ENCODE measurements at regions not wholly inside any gene's neighbourhood (a gene's known extent, or its start where the extent isn't known, plus 50 kb on each side); places are given as distances from the start of the nearest gene placed in this dataset.

DNA sequence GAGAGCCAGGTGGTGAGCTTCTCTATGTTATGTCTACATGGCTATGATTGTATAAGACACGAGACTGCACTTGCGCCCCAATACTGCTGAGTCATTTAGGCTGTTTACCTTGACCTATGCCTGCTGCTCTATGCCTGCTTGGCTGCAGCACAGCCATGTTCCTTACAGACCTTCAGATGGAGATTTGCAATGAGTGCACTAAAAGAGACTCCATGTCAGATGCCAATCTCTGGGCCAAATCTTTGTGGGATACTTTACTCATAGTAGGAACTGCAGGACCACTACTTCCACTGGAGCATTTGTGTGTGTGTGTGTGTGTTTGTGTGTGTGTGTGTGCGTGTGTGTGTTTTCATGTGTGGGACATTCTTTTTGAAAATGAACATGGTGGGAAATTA, 50.0 kb upstream of the KMT2E start:
- TF ChIP-seq, protein P1, sequence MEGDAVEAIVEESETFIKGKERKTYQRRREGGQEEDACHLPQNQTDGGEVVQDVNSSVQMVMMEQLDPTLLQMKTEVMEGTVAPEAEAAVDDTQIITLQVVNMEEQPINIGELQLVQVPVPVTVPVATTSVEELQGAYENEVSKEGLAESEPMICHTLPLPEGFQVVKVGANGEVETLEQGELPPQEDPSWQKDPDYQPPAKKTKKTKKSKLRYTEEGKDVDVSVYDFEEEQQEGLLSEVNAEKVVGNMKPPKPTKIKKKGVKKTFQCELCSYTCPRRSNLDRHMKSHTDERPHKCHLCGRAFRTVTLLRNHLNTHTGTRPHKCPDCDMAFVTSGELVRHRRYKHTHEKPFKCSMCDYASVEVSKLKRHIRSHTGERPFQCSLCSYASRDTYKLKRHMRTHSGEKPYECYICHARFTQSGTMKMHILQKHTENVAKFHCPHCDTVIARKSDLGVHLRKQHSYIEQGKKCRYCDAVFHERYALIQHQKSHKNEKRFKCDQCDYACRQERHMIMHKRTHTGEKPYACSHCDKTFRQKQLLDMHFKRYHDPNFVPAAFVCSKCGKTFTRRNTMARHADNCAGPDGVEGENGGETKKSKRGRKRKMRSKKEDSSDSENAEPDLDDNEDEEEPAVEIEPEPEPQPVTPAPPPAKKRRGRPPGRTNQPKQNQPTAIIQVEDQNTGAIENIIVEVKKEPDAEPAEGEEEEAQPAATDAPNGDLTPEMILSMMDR (conservative IDR thresholded peaks at IDR 0.05; ENCODE audit: low read depth in 2 of 2) = no peak
- TF ChIP-seq POLR2AphosphoS5 (IDR thresholded peaks at IDR 0.05; ENCODE audit: low read depth) = no peak
- TF ChIP-seq, protein P2, sequence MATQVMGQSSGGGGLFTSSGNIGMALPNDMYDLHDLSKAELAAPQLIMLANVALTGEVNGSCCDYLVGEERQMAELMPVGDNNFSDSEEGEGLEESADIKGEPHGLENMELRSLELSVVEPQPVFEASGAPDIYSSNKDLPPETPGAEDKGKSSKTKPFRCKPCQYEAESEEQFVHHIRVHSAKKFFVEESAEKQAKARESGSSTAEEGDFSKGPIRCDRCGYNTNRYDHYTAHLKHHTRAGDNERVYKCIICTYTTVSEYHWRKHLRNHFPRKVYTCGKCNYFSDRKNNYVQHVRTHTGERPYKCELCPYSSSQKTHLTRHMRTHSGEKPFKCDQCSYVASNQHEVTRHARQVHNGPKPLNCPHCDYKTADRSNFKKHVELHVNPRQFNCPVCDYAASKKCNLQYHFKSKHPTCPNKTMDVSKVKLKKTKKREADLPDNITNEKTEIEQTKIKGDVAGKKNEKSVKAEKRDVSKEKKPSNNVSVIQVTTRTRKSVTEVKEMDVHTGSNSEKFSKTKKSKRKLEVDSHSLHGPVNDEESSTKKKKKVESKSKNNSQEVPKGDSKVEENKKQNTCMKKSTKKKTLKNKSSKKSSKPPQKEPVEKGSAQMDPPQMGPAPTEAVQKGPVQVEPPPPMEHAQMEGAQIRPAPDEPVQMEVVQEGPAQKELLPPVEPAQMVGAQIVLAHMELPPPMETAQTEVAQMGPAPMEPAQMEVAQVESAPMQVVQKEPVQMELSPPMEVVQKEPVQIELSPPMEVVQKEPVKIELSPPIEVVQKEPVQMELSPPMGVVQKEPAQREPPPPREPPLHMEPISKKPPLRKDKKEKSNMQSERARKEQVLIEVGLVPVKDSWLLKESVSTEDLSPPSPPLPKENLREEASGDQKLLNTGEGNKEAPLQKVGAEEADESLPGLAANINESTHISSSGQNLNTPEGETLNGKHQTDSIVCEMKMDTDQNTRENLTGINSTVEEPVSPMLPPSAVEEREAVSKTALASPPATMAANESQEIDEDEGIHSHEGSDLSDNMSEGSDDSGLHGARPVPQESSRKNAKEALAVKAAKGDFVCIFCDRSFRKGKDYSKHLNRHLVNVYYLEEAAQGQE (IDR thresholded peaks at IDR 0.05; ENCODE audit: unreplicated experiment) = no peak
- TF ChIP-seq, protein P3, sequence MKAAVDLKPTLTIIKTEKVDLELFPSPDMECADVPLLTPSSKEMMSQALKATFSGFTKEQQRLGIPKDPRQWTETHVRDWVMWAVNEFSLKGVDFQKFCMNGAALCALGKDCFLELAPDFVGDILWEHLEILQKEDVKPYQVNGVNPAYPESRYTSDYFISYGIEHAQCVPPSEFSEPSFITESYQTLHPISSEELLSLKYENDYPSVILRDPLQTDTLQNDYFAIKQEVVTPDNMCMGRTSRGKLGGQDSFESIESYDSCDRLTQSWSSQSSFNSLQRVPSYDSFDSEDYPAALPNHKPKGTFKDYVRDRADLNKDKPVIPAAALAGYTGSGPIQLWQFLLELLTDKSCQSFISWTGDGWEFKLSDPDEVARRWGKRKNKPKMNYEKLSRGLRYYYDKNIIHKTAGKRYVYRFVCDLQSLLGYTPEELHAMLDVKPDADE (IDR thresholded peaks at IDR 0.05) = no peak
- TF ChIP-seq JUNB (IDR thresholded peaks at IDR 0.05; ENCODE audit: unreplicated experiment) = no peak
- no peak for TF ChIP-seq EZH2 (IDR thresholded peaks at IDR 0.05; ENCODE audit: low read depth, unreplicated experiment)
- TF ChIP-seq CREB1 (CRISPR knock-in tag; IDR thresholded peaks at IDR 0.05; ENCODE audit: low read depth) = no peak
- TF ChIP-seq EZH2phosphoT487 (IDR thresholded peaks at IDR 0.05; ENCODE audit: unreplicated experiment) = no peak
- no peak for TF ChIP-seq ZNF331 (CRISPR knock-in tag; IDR thresholded peaks at IDR 0.05; ENCODE audit: low read depth)
- TF ChIP-seq NANOG (IDR thresholded peaks at IDR 0.05; ENCODE audit: borderline replicate concordance) = no peak
- TF ChIP-seq, protein P4, sequence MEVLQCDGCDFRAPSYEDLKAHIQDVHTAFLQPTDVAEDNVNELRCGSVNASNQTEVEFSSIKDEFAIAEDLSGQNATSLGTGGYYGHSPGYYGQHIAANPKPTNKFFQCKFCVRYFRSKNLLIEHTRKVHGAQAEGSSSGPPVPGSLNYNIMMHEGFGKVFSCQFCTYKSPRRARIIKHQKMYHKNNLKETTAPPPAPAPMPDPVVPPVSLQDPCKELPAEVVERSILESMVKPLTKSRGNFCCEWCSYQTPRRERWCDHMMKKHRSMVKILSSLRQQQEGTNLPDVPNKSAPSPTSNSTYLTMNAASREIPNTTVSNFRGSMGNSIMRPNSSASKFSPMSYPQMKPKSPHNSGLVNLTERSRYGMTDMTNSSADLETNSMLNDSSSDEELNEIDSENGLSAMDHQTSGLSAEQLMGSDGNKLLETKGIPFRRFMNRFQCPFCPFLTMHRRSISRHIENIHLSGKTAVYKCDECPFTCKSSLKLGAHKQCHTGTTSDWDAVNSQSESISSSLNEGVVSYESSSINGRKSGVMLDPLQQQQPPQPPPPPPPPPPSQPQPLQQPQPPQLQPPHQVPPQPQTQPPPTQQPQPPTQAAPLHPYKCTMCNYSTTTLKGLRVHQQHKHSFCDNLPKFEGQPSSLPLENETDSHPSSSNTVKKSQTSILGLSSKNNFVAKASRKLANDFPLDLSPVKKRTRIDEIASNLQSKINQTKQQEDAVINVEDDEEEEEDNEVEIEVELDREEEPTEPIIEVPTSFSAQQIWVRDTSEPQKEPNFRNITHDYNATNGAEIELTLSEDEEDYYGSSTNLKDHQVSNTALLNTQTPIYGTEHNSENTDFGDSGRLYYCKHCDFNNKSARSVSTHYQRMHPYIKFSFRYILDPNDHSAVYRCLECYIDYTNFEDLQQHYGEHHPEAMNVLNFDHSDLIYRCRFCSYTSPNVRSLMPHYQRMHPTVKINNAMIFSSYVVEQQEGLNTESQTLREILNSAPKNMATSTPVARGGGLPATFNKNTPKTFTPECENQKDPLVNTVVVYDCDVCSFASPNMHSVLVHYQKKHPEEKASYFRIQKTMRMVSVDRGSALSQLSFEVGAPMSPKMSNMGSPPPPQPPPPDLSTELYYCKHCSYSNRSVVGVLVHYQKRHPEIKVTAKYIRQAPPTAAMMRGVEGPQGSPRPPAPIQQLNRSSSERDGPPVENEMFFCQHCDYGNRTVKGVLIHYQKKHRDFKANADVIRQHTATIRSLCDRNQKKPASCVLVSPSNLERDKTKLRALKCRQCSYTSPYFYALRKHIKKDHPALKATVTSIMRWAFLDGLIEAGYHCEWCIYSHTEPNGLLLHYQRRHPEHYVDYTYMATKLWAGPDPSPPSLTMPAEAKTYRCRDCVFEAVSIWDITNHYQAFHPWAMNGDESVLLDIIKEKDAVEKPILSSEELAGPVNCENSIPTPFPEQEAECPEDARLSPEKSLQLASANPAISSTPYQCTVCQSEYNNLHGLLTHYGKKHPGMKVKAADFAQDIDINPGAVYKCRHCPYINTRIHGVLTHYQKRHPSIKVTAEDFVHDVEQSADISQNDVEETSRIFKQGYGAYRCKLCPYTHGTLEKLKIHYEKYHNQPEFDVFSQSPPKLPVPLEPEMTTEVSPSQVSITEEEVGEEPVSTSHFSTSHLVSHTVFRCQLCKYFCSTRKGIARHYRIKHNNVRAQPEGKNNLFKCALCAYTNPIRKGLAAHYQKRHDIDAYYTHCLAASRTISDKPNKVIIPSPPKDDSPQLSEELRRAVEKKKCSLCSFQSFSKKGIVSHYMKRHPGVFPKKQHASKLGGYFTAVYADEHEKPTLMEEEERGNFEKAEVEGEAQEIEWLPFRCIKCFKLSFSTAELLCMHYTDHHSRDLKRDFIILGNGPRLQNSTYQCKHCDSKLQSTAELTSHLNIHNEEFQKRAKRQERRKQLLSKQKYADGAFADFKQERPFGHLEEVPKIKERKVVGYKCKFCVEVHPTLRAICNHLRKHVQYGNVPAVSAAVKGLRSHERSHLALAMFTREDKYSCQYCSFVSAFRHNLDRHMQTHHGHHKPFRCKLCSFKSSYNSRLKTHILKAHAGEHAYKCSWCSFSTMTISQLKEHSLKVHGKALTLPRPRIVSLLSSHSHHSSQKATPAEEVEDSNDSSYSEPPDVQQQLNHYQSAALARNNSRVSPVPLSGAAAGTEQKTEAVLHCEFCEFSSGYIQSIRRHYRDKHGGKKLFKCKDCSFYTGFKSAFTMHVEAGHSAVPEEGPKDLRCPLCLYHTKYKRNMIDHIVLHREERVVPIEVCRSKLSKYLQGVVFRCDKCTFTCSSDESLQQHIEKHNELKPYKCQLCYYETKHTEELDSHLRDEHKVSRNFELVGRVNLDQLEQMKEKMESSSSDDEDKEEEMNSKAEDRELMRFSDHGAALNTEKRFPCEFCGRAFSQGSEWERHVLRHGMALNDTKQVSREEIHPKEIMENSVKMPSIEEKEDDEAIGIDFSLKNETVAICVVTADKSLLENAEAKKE (CRISPR knock-in tag; IDR thresholded peaks at IDR 0.05) = no peak
- TF ChIP-seq ZNF114 (CRISPR knock-in tag; IDR thresholded peaks at IDR 0.05) = no peak
